Endodermal cell (in vitro differentiated cells): ENCODE measurements at regions not wholly inside any gene's neighbourhood (a gene's known extent, or its start where the extent isn't known, plus 50 kb on each side); places are given as distances from the start of the nearest gene placed in this dataset.

Experiments used
- DNase-seq: peaks from one replicate; pipeline ENCODE4 v3.0.0-alpha.2; 2017
- H3K27ac ChIP-seq: 2 replicates; pipeline ENCODE4 v1.5.1; 2013; ENCODE audit warnings: mild to moderate bottlenecking, low read depth, low read length, moderate library complexity
- H3K27me3 ChIP-seq: 2 replicates; pipeline ENCODE4 v1.6.1; 2013; ENCODE audit warnings: mild to moderate bottlenecking, low read length, moderate library complexity; ENCODE audit not compliant: insufficient read depth, control insufficient read depth, poor library complexity, severe bottlenecking
- H3K36me3 ChIP-seq: 2 replicates; pipeline ENCODE4 v1.7.0; 2013; ENCODE audit warnings: mild to moderate bottlenecking, low read length, moderate library complexity; ENCODE audit not compliant: control insufficient read depth, insufficient read depth
- H3K4me1 ChIP-seq: one replicate; pipeline ENCODE4 v1.7.0; 2013; ENCODE audit warnings: low read length; ENCODE audit not compliant: control insufficient read depth, insufficient read depth
- H3K4me3 ChIP-seq: 2 replicates; pipeline ENCODE4 v1.5.1; 2013; ENCODE audit warnings: mild to moderate bottlenecking, low read length, moderate library complexity
- H3K9ac ChIP-seq: 2 replicates; pipeline ENCODE4 v1.6.1; 2013; ENCODE audit warnings: mild to moderate bottlenecking, low read length, moderate library complexity; ENCODE audit not compliant: poor library complexity, severe bottlenecking; ENCODE audit errors: extremely low read depth
- H3K9me3 ChIP-seq: 2 replicates; pipeline ENCODE4 v1.6.1; 2013; ENCODE audit warnings: mild to moderate bottlenecking, low read length, moderate library complexity; ENCODE audit not compliant: control insufficient read depth
- H3K27ac Mint-ChIP-seq: 2 replicates; pipeline ENCODE4 v1.8.0; 2020; ENCODE audit warnings: mixed read lengths
- H3K27me3 Mint-ChIP-seq: 2 replicates; pipeline ENCODE4 v1.8.0; 2021; ENCODE audit warnings: mild to moderate bottlenecking, mixed read lengths; ENCODE audit not compliant: insufficient read depth
- H3K36me3 Mint-ChIP-seq: 2 replicates; pipeline ENCODE4 v1.8.0; 2020; ENCODE audit warnings: low read depth, mixed read lengths
- H3K4me1 Mint-ChIP-seq: 2 replicates; pipeline ENCODE4 v1.8.0; 2020; ENCODE audit warnings: mixed read lengths
- H3K4me3 Mint-ChIP-seq: 2 replicates; pipeline ENCODE4 v1.8.0; 2020; ENCODE audit warnings: mild to moderate bottlenecking, moderate library complexity, mixed read lengths
- H3K9me3 Mint-ChIP-seq: 2 replicates; pipeline ENCODE4 v1.8.0; 2020; ENCODE audit warnings: mild to moderate bottlenecking, mixed read lengths
- WGBS, 2 experiments: methylation state at CpG; one replicate each; pipeline versions ENCODE4 v1.1.5 to v1.1.7; 2013; ENCODE audit warnings: missing lambda C conversion rate in 2 of 2, mixed read lengths in 1 of 2; ENCODE audit not compliant: insufficient coverage in 1 of 2, insufficient read length in 1 of 2; 5-methylcytosine and 5-hydroxymethylcytosine counted together
- TF ChIP-seq, protein P1 (sequence below): fragments of 200-600 bp; sonication (generic); conservative IDR thresholded peaks from 2 replicates; pipeline ENCODE4 v1.5.0; 2021; ENCODE audit warnings: antibody characterized with exemption, mild to moderate bottlenecking

- Histone ChIP-seq H3K9ac (no peak overlapping the region), H3K27me3 (no peaks in the 10 kb centered on the region), H3K9me3 (no peaks in the 10 kb centered on the region), H3K36me3 (no peaks in the 10 kb centered on the region), H3K4me3 (no peak overlapping the region), H3K4me1 (no peaks in the 10 kb centered on the region), H3K27ac (no peak overlapping the region)
- Mint-ChIP-seq H3K36me3 (no peaks in the 10 kb centered on the region), H3K4me1 (peaks cover 4% of the 10 kb centered on the region), H3K27me3 (no peaks in the 10 kb centered on the region), H3K4me3 (no peak overlapping the region), H3K27ac (peak overlapping the region; percentile 11), H3K9me3 (no peaks in the 10 kb centered on the region)
- 94 to 96% methylated on average over 4 of the region's 4 CpGs for WGBS, 2 experiments
- DNase-seq: no peak
- TF ChIP-seq, protein P1, sequence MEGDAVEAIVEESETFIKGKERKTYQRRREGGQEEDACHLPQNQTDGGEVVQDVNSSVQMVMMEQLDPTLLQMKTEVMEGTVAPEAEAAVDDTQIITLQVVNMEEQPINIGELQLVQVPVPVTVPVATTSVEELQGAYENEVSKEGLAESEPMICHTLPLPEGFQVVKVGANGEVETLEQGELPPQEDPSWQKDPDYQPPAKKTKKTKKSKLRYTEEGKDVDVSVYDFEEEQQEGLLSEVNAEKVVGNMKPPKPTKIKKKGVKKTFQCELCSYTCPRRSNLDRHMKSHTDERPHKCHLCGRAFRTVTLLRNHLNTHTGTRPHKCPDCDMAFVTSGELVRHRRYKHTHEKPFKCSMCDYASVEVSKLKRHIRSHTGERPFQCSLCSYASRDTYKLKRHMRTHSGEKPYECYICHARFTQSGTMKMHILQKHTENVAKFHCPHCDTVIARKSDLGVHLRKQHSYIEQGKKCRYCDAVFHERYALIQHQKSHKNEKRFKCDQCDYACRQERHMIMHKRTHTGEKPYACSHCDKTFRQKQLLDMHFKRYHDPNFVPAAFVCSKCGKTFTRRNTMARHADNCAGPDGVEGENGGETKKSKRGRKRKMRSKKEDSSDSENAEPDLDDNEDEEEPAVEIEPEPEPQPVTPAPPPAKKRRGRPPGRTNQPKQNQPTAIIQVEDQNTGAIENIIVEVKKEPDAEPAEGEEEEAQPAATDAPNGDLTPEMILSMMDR: no peak
Measured at GRCh38 chr15:39025321-39025720, 460.7 kb upstream of the RASGRP1 start.

GRCh38 chr15:39025881-39026280 lies 461.3 kb upstream of the RASGRP1 start:
- Mint-ChIP-seq H3K27ac (no peak overlapping the region), H3K4me3 (no peak overlapping the region), H3K27me3 (no peaks in the 10 kb centered on the region), H3K36me3 (no peaks in the 10 kb centered on the region), H3K9me3 (no peaks in the 10 kb centered on the region), H3K4me1 (peaks cover 4% of the 10 kb centered on the region)
- DNase-seq: no peak
- Histone ChIP-seq H3K27ac (no peak overlapping the region), H3K4me1 (no peaks in the 10 kb centered on the region), H3K36me3 (no peaks in the 10 kb centered on the region), H3K4me3 (no peak overlapping the region), H3K9ac (no peak overlapping the region), H3K27me3 (no peaks in the 10 kb centered on the region), H3K9me3 (no peaks in the 10 kb centered on the region)
- TF ChIP-seq, protein P1: no peak
- WGBS, 2 experiments: 93% methylated on average over 1 of the region's 1 CpG; no CpG with 5 or more reads in 1 of the 2 experiments

- H3K27me3 ChIP-seq: no peaks in the 10 kb centered on the region
- H3K4me1 ChIP-seq: no peaks in the 10 kb centered on the region
- 82 to 100% methylated on average over 2 to 3 of the region's 3 CpGs for WGBS, 2 experiments
- no peaks in the 10 kb centered on the region for H3K36me3 ChIP-seq
- no peak overlapping the region for H3K9ac ChIP-seq
- Mint-ChIP-seq H3K4me1 (peaks cover 4% of the 10 kb centered on the region), H3K9me3 (no peaks in the 10 kb centered on the region), H3K27ac (no peak overlapping the region), H3K4me3 (no peak overlapping the region), H3K27me3 (no peaks in the 10 kb centered on the region), H3K36me3 (no peaks in the 10 kb centered on the region)
- H3K9me3 ChIP-seq: no peaks in the 10 kb centered on the region
- DNase-seq: no peak
- no peak overlapping the region for H3K27ac ChIP-seq
- TF ChIP-seq, protein P1: no peak
- no peak overlapping the region for H3K4me3 ChIP-seq
Measured at GRCh38 chr15:39028069-39028468, 463.5 kb upstream of the RASGRP1 start.
